Activated naive CD4-positive, alpha-beta T cell treated with anti-CD3 and anti-CD28 coated beads, Interleukin-2, amount 10 ng/mL, durations not matched to agents 7 days and 5 days (primary cell): ENCODE measurements at regions not wholly inside any gene's neighbourhood (a gene's known extent, or its start where the extent isn't known, plus 50 kb on each side); places are given as distances from the start of the nearest gene placed in this dataset.
"Not testable (repeated sequence)": the region's sequence is repeated elsewhere in the genome, so short reads cannot be mapped to it uniquely, and the experiment has no call there.

Experiments used
- CTCF ChIA-PET: fragments of 350-600 bp; sonication (Branson Sonifier 250); formaldehyde crosslinking; loops from one replicate; lab custom pipeline; 2021; ENCODE audit warnings: antibody characterized with exemption; lab: Charles Lee
- DNase-seq: peaks from one replicate; pipeline ENCODE4 v3.0.0-alpha.2; 2020
- H3K27ac Mint-ChIP-seq: one replicate; pipeline ENCODE4 v1.8.0; 2021; ENCODE audit warnings: mild to moderate bottlenecking, moderate library complexity, mixed read lengths
- H3K27me3 Mint-ChIP-seq: one replicate; pipeline ENCODE4 v1.8.0; 2021; ENCODE audit warnings: mild to moderate bottlenecking, mixed read lengths
- H3K36me3 Mint-ChIP-seq: one replicate; pipeline ENCODE4 v1.8.0; 2021; ENCODE audit warnings: mixed read lengths
- H3K4me1 Mint-ChIP-seq: one replicate; pipeline ENCODE4 v1.8.0; 2021; ENCODE audit warnings: mixed read lengths
- H3K4me3 Mint-ChIP-seq: one replicate; pipeline ENCODE4 v1.8.0; 2021; ENCODE audit warnings: mild to moderate bottlenecking, moderate library complexity, mixed read lengths
- H3K9me3 Mint-ChIP-seq: one replicate; pipeline ENCODE4 v1.8.0; 2021; ENCODE audit warnings: mixed read lengths

DNA sequence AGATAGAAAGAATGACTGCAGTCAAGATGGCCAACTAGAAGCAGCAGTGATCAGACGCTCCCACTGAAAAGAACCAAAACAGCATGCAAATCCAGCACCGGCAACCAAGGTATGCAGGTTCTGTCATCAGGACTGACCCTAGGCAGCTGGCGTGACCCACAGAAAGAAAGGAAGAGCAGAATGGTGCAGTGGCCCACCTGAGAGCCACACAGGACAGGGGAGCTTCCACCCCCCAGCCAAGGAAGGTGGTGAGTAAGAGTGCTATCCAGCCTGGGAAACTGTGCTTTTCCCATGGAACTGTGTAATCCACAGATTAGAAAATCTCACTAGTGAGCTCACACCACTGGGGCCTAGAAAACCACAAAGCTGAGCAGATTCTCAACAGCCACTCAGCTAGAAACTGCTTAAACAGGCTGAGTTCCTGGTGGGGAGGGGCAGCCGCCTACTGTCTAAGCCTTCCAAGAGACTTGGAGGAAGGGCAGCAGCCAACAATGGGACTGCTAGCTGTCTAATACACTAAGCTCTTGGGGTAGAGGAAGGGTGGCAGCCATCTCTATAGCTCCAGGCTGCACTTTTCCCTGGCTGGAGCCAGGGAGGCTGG is 127.9 kb downstream of the EVA1A start:
- H3K9me3 Mint-ChIP-seq, result no peaks in the 10 kb centered on the region
- no peak for DNase-seq
- no peak overlapping the region for H3K27ac Mint-ChIP-seq

DNA sequence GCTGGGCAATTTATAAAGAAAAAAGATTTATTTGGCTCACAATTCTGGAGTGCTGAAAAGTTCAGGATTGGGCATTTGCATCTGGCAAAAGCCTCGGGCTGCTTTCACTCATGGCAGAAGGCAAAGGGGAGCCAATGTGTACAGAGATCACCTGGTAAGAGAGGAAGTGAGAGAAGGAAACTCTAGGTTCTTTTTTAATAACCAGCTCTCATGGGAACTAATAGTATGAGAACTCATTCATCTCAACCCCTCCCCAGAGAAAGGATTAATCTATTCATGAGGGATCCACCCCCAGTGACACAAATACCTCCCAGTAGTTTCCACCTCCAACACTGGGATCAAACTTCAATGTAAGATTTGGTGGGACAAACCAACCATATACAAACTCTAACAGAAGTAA is 129.0 kb downstream of the EVA1A start:
- Mint-ChIP-seq H3K27ac (no peak overlapping the region), H3K9me3 (no peaks in the 10 kb centered on the region), H3K4me3 (no peak overlapping the region), H3K27me3 (peaks cover 4% of the 10 kb centered on the region), H3K4me1 (no peaks in the 10 kb centered on the region), H3K36me3 (no peaks in the 10 kb centered on the region)
- DNase-seq, result no peak
- CTCF ChIA-PET, result no interaction called here

More for the DNA sequence above, 127.9 kb downstream of the EVA1A start:
- no peak overlapping the region for H3K4me3 Mint-ChIP-seq
- CTCF ChIA-PET, result no interaction called here
- H3K4me1 Mint-ChIP-seq, result no peaks in the 10 kb centered on the region
- peaks cover 4% of the 10 kb centered on the region for H3K27me3 Mint-ChIP-seq
- H3K36me3 Mint-ChIP-seq, result no peaks in the 10 kb centered on the region

DNA sequence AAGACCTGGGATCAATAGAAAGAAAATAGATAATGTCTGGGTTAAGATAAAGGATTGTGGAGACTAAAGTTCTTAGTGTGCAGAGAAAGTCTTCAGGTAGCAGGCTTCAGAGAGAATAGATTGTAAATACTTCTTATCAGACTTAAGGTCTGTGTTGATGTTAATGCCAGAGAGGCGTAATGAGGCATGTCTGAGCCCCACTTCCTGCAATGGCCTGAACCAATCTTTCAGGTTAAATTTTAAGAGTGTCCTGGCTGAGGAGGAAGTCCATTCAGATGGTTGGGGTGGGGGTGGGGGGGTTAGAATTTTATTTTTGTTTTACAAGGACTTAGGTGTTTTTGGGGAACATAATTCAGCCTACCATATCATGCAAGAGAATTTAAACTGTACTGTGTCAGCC is 129.5 kb downstream of the EVA1A start:
- CTCF ChIA-PET, result no interaction called here
- Mint-ChIP-seq H3K36me3 (no peaks in the 10 kb centered on the region), H3K4me1 (no peaks in the 10 kb centered on the region), H3K27ac (no peak overlapping the region), H3K27me3 (peaks cover 4% of the 10 kb centered on the region), H3K9me3 (no peaks in the 10 kb centered on the region), H3K4me3 (no peak overlapping the region)
- DNase-seq, result no peak

DNA sequence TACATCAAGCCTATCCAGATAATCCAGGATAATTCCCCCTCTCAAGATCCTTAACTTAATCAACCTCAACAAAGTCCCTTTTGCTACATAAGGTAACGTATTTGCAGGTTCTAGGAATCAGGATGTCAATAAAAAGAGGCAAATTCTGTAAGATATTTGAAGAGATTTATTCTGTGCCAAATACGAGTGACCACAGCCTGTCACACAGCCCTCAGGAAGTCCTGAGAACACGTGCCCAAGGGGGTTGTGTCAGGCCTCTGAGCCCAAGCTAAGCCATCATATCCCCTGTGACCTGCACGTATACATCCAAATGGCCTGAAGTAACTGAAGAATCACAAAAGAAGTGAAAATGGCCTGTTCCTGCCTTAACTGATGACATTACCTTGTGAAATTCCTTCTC is 130.3 kb downstream of the EVA1A start:
- H3K4me3 Mint-ChIP-seq, H3K27me3 Mint-ChIP-seq, CTCF ChIA-PET, DNase-seq, H3K9me3 Mint-ChIP-seq, H3K27ac Mint-ChIP-seq, H3K36me3 Mint-ChIP-seq, H3K4me1 Mint-ChIP-seq: not testable (repeated sequence)

DNA sequence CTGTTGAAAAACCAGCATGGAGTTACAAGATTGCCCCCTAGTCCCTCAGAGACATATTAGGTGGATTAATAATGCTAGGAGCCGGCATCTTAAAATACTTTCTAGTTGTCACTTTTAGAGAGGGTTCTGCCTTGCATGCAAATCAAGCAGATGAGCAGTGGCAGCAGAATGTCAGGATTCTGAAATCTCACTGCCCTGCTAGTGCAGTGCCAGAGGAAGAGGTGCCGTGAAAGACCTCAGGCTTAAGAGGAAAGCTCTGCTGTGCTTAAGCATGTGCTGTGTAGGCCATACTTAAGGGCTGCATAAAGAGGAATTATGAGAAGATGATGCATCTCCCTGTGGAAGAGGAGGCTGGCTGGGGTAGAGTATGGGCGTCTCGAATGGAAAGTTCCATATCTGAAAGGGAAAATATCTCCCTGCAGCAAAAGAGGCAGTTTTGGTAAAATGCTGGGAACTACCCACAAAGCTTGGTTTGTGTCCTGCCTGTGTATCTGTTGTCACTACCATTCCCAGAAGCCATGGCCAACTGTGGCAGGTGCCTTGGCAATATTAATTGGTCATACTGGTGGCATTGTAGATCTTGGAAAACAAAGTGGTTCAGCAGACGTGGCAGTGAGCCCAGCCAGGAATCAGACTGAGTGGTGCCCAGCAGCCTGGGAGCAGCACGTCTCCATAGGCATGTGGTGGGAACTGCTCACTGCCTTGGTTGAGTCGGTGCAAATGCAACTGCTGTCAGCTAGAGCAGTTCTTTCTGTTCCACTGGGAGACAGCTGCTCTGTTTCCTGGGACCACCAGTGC is 131.9 kb downstream of the EVA1A start:
- Mint-ChIP-seq H3K27ac (no peak overlapping the region), H3K36me3 (no peaks in the 10 kb centered on the region), H3K9me3 (no peaks in the 10 kb centered on the region), H3K4me1 (no peaks in the 10 kb centered on the region), H3K4me3 (no peak overlapping the region), H3K27me3 (peaks cover 4% of the 10 kb centered on the region)
- DNase-seq, result no peak
- CTCF ChIA-PET, result no interaction called here

DNA sequence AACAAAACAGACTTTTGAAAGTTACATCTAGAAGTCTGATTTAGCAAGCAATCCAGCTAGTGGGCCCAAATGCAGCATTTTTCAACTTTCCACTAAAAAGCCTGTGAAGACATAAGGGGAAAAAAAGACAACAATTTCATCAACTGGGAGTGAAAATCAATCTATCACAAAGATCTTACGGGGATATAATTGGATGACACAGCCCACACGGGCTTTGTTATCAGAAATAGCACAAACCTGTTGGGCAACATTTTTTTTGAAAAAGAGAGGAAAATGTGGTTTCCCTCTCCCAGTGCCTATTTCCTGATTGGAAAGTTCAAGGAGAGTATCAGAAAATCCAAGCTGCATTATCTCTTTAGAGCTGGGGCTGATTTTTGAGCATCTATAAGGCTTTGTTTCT is 132.7 kb downstream of the EVA1A start:
- Mint-ChIP-seq H3K9me3 (no peaks in the 10 kb centered on the region), H3K27me3 (peaks cover 4% of the 10 kb centered on the region), H3K27ac (no peak overlapping the region), H3K4me1 (no peaks in the 10 kb centered on the region), H3K36me3 (no peaks in the 10 kb centered on the region), H3K4me3 (no peak overlapping the region)
- DNase-seq, result no peak
- CTCF ChIA-PET, result no interaction called here

DNA sequence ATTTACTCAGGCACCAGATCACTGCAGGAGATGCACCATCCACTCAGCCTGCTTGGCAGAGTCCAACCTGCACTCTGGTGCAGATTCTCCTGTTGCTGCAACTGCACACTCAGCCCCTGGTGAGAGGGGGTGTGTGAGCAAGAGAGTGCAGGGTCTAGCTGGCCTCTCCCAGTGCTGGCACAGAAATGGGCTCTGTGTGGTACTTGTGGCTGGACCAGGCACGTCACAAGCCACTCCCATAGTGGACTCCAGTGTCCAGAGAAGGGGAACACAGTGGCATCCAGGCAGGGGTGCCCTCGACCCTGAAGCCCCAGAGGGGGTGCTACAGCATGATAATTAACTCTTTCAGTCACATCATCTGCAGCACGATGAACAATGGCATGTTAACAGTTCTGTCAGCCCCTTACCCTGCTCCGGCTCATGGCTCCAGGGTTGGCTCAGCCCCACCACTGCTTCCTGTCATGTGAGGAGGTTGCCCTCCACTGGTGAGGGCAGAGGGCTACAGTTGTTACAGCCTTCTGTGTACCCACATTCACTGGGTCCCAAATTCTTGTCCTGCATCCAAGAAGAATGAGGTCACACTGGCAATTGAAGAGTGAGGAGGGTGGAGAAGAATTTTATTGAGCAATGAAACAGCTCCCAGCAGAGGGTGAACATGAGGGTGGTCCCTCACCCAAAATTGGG is 135.7 kb downstream of the EVA1A start:
- Mint-ChIP-seq H3K4me1 (no peaks in the 10 kb centered on the region), H3K4me3 (no peak overlapping the region), H3K9me3 (no peaks in the 10 kb centered on the region), H3K27me3 (peaks cover 7% of the 10 kb centered on the region), H3K27ac (no peak overlapping the region), H3K36me3 (no peaks in the 10 kb centered on the region)
- CTCF ChIA-PET, result interaction anchor here (0.6 kb wide), 1 partner anchor 327 kb away, joined by 3 read pairs; no protein-coding TSS in a partner anchor
- DNase-seq, result no peak

DNA sequence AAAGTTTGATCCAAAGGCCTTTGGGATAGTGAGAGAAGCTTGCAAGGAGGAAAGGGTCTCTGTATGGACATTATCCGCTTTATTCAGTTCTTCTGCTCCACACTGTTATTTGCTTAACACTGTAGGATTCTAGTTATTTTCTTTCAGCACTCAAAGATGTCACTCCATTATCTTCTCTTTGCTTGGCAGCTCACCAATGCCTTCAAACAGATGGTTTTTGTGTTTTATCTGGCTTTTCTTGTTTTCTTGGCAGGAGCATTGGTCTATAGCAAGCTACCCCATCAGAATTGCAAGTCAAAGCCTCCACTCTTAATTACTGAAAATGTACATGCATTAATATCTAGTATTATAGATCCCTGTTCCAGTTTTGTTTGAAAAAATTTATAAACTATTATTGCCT is 138.8 kb downstream of the EVA1A start:
- no peaks in the 10 kb centered on the region for H3K36me3 Mint-ChIP-seq
- CTCF ChIA-PET, result no interaction called here
- H3K27me3 Mint-ChIP-seq, result peaks cover 3% of the 10 kb centered on the region
- no peak overlapping the region for H3K4me3 Mint-ChIP-seq
- H3K4me1 Mint-ChIP-seq, result peaks cover 2% of the 10 kb centered on the region
- H3K9me3 Mint-ChIP-seq, result no peaks in the 10 kb centered on the region
- DNase-seq, result no peak
- no peak overlapping the region for H3K27ac Mint-ChIP-seq

DNA sequence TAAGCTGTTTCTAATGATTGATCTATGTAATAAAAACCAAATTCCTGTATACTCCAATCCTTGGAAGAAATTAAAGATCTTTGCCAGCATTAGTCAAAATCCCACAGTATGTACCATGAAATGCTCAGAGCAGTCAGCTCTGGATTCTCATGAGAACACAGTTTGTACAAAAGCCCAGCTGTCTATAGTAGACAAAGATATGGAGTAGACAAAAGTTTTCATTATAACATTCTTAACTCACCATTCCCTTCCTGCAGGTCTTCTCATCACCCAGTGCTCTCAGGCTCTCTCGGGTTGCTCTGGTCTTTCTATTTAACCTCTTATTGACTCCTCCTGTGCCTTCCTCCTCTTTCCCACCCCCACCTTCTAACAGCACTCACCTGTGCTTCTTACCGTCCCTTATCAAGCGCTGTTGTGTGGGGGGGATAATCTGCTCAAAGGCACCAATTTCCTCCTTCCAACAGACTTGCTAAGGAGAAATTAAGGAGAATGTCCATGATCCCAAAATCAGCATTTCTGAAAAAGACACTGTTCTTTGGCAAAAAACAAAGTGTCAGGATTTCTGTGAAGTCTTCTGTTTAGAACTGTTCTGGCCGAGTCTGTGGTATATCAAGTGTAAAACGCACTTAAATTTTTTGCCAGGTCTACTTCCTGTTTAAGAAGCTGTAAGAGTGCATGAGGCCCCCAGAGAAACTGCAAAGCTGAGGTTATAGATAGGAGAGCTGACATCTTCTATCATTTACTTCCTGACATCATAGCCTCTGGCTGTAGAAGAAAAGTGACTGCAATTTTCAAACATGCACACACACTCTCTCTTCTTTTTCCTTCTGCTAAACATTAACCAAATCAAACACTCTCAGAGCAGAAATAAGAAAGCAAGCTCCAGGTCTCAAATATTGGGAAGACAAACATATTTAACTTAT is 144.1 kb downstream of the EVA1A start:
- Mint-ChIP-seq H3K9me3 (no peaks in the 10 kb centered on the region), H3K36me3 (no peaks in the 10 kb centered on the region), H3K27ac (no peak overlapping the region), H3K27me3 (peaks cover 3% of the 10 kb centered on the region), H3K4me1 (peaks cover 10% of the 10 kb centered on the region), H3K4me3 (no peak overlapping the region)
- no peak for DNase-seq
- CTCF ChIA-PET, result no interaction called here

DNA sequence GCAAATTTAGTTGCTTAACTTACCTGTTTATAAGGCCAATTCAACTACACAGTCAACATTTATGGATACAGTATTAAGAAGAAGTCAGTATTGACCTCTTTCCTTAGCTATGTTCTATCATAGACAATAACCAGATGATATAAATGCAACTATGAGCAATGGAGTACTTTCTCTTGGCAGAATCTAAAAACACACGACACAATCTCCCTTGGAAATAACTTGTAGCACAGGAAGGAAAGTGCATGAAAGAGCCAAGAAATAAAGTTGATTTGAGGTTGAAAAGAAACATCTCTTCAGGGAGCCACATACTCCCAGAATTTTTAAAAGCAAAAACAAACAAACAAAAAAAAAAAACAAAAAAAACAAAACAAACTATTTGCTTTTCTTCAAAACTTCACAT is 145.0 kb downstream of the EVA1A start:
- H3K27me3 Mint-ChIP-seq, result peaks cover 3% of the 10 kb centered on the region
- H3K27ac Mint-ChIP-seq, result no peak overlapping the region
- no peaks in the 10 kb centered on the region for H3K36me3 Mint-ChIP-seq
- no peak for DNase-seq
- peaks cover 10% of the 10 kb centered on the region for H3K4me1 Mint-ChIP-seq
- no peak overlapping the region for H3K4me3 Mint-ChIP-seq
- H3K9me3 Mint-ChIP-seq, result no peaks in the 10 kb centered on the region
- CTCF ChIA-PET, result no interaction called here

DNA sequence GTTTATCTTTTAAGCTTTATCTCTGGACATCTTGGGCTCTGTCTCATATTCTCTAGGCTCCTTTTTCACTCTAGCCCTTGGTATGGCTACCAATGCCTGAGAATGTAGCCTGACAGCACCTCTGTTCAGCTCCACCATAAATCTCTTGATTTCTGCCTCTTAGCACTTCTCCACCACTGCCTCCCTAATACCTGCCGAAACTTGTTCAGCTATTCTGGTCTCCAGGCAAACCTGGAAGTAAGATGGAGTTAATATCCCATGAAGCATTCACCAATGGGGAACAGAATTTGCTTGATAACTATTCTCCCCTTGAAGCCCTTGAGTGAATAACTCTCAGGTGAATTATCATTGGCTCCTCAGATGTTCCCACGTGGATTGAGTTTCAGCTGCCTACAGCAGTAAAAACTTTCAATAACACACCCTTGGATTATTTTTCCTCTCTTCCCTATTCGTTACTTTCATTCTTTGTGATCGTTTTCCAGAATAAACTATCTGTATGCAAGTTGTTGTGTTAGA is 145.6 kb downstream of the EVA1A start:
- H3K9me3 Mint-ChIP-seq, result peaks cover 4% of the 10 kb centered on the region
- peaks cover 2% of the 10 kb centered on the region for H3K36me3 Mint-ChIP-seq
- H3K27ac Mint-ChIP-seq, result no peak overlapping the region
- CTCF ChIA-PET, result interaction anchor here (0.8 kb wide), 1 partner anchor 10 kb away, joined by 4 read pairs; no protein-coding TSS in a partner anchor
- no peaks in the 10 kb centered on the region for H3K27me3 Mint-ChIP-seq
- peaks cover 10% of the 10 kb centered on the region for H3K4me1 Mint-ChIP-seq
- DNase-seq, result no peak
- H3K4me3 Mint-ChIP-seq, result no peak overlapping the region

DNA sequence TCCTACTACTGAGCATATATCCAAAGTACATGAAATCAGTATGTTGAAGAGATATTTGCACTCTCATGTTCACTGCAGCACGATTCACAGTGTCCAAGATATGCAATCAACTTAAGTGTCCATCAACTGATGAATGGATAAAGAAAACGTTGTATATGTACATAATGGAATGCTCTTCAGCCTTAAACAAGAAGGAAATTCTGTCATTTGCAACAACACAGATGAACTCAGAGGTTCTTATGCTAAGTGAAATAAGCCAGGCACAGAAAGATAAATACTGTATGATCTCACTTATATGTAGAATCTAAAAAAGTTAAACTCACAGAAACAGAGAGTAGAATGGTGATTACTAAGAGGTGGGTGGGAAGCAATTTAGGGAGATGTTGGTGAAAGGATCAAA is 149.2 kb downstream of the EVA1A start:
- H3K27me3 Mint-ChIP-seq, result no peaks in the 10 kb centered on the region
- H3K4me3 Mint-ChIP-seq, result no peak overlapping the region
- H3K27ac Mint-ChIP-seq, result no peak overlapping the region
- peaks cover 3% of the 10 kb centered on the region for H3K4me1 Mint-ChIP-seq
- no peak for DNase-seq
- peaks cover 2% of the 10 kb centered on the region for H3K36me3 Mint-ChIP-seq
- peaks cover 4% of the 10 kb centered on the region for H3K9me3 Mint-ChIP-seq
- CTCF ChIA-PET, result no interaction called here

DNA sequence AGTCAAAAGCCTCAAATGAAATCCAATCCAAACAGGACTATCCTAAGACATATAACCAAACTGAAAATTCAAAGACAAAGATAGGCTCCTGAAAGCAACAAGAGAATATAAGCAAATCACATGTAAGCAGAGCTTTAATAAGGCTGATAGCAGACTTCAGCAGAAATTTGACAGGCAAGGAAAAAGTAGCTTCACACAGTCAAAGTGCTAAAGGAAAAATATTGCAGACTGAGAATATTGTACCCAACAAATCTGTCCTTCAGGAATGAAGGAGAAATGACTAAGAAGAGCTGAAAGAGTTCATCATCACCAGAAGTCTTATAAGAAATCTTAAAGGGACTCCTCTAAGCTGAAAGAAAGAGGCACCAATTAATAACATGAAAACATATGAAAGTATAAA is 150.0 kb downstream of the EVA1A start:
- Mint-ChIP-seq H3K36me3 (peaks cover 2% of the 10 kb centered on the region), H3K27me3 (no peaks in the 10 kb centered on the region), H3K9me3 (peaks cover 4% of the 10 kb centered on the region), H3K4me3 (no peak overlapping the region), H3K27ac (no peak overlapping the region), H3K4me1 (no peaks in the 10 kb centered on the region)
- DNase-seq, result no peak
- CTCF ChIA-PET, result no interaction called here

DNA sequence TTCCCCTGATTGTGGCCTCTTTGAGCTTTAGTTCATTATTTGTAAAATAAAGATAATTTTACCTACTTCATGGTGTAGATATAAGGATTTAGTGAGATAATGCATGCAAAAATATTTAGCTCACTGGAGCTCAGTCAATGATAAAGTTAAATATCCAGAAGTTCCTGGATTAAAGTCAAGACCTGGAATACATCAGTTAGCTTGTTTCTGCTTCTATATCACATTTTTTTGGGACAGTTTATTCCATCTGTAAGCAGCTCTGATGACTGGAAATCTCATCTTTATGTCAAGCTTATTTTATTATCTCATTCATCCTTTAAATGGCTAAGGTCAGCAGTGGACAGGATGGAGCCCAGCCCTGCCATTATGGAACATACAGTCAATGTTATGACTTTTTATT is 152.0 kb downstream of the EVA1A start:
- CTCF ChIA-PET, result no interaction called here
- H3K27me3 Mint-ChIP-seq, result no peaks in the 10 kb centered on the region
- H3K9me3 Mint-ChIP-seq, result peaks cover 4% of the 10 kb centered on the region
- no peak overlapping the region for H3K27ac Mint-ChIP-seq
- no peak for DNase-seq
- H3K36me3 Mint-ChIP-seq, result peaks cover 2% of the 10 kb centered on the region
- H3K4me3 Mint-ChIP-seq, result no peak overlapping the region
- H3K4me1 Mint-ChIP-seq, result no peaks in the 10 kb centered on the region
